Neural progenitor cell (in vitro differentiated cells): ENCODE measurements at regions not wholly inside any gene's neighbourhood (a gene's known extent, or its start where the extent isn't known, plus 50 kb on each side); places are given as distances from the start of the nearest gene placed in this dataset.
A peak's percentile ranks its signal among the peaks of the same experiment; 100 is the strongest.

ENCODE experiments used
- DNase-seq: peaks from one replicate; pipeline ENCODE4 v3.0.0-alpha.2; 2016; ENCODE audit warnings: low spot score
- H2AFZ ChIP-seq: fragments of 200-600 bp; sonication (generic); replicated peaks from 2 replicates; pipeline ENCODE4 v1.6.1; 2016; ENCODE audit warnings: antibody characterized with exemption
- H3F3A ChIP-seq: fragments of 200-600 bp; sonication (generic); 2 replicates; pipeline ENCODE4 v1.6.1; 2016; ENCODE audit warnings: antibody characterized with exemption, low read depth
- H3K27ac ChIP-seq: fragments of 200-600 bp; sonication (generic); 2 replicates; pipeline ENCODE4 v1.5.1; 2016; ENCODE audit warnings: mild to moderate bottlenecking
- H3K27me3 ChIP-seq: fragments of 200-600 bp; sonication (generic); 2 replicates; pipeline ENCODE4 v1.6.1; 2016; ENCODE audit warnings: mild to moderate bottlenecking, moderate library complexity
- H3K36me3 ChIP-seq: fragments of 200-600 bp; sonication (generic); 2 replicates; pipeline ENCODE4 v1.5.1; 2016
- H3K4me1 ChIP-seq: fragments of 200-600 bp; sonication (generic); 2 replicates; pipeline ENCODE4 v1.6.1; 2016; ENCODE audit warnings: mixed run types
- H3K4me2 ChIP-seq: fragments of 200-600 bp; sonication (generic); 2 replicates; pipeline ENCODE4 v1.6.1; 2016
- H3K4me3 ChIP-seq: fragments of 200-600 bp; sonication (generic); 2 replicates; pipeline ENCODE4 v1.5.1; 2016
- H3K79me2 ChIP-seq: fragments of 200-600 bp; sonication (generic); 2 replicates; pipeline ENCODE4 v1.6.1; 2016; ENCODE audit warnings: low read depth
- H3K9ac ChIP-seq: fragments of 200-600 bp; sonication (generic); 2 replicates; pipeline ENCODE4 v1.6.1; 2016
- H3K9me3 ChIP-seq: fragments of 200-600 bp; sonication (generic); 2 replicates; pipeline ENCODE4 v1.5.1; 2016; ENCODE audit warnings: low read depth
- H4K20me1 ChIP-seq: fragments of 200-600 bp; sonication (generic); 2 replicates; pipeline ENCODE4 v1.6.1; 2016; ENCODE audit warnings: low read depth
- H3K27ac Mint-ChIP-seq: 3 replicates; pipeline ENCODE4 v1.8.0; 2021; ENCODE audit warnings: mixed read lengths
- H3K27me3 Mint-ChIP-seq: 2 replicates; pipeline ENCODE4 v1.8.0; 2022; ENCODE audit warnings: low read depth, mild to moderate bottlenecking, inconsistent platforms, moderate library complexity, mixed read lengths; ENCODE audit not compliant: insufficient read depth
- H3K36me3 Mint-ChIP-seq: 3 replicates; pipeline ENCODE4 v1.8.0; 2021; ENCODE audit warnings: mixed read lengths
- H3K4me1 Mint-ChIP-seq: 3 replicates; pipeline ENCODE4 v1.8.0; 2021; ENCODE audit warnings: mixed read lengths
- H3K4me3 Mint-ChIP-seq: 3 replicates; pipeline ENCODE4 v1.8.0; 2021; ENCODE audit warnings: mild to moderate bottlenecking, moderate library complexity, mixed read lengths
- H3K9me3 Mint-ChIP-seq: 3 replicates; pipeline ENCODE4 v1.8.0; 2020; ENCODE audit warnings: mixed read lengths
- EZH2 ChIP-seq: fragments of 200-600 bp; sonication (generic); IDR thresholded peaks from 2 replicates; pipeline ENCODE4 v1.6.1; 2017; ENCODE audit warnings: antibody characterized with exemption, mild to moderate bottlenecking, moderate library complexity
- EZH2phosphoT487 ChIP-seq: fragments of 200-600 bp; sonication (generic); IDR thresholded peaks from 2 replicates; pipeline ENCODE4 v1.6.1; 2017; ENCODE audit warnings: antibody characterized with exemption
- TF ChIP-seq, protein P1 (sequence below): fragments of 200-600 bp; sonication (generic); IDR thresholded peaks from 2 replicates; pipeline ENCODE4 v1.5.1; 2017; ENCODE audit warnings: antibody characterized with exemption, mild to moderate bottlenecking

DNA sequence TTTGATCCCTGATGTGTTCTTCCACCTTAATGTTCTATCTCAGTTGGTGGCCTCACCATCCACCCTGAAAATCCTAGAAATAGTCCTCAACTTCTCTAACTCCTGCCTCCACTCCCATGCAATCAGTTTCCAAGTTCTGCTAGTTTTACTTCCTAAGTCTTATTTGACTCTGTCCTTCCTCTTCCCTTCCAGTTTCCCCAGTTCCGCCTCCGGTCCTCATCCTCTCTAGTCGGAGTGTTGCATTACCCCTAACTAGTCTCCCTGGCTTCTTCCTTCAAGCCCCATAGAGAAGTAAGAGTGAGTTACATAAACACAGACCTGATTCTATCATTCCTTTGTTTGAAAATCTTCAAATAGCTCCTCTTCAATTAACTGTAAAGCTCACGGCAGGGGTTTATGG, 236.5 kb downstream of the GXYLT1 start:
- H3F3A ChIP-seq, result no peaks in the 10 kb centered on the region
- Mint-ChIP-seq H3K9me3 (peaks cover 4% of the 10 kb centered on the region), H3K4me1 (no peaks in the 10 kb centered on the region), H3K4me3 (no peak overlapping the region), H3K27me3 (peaks cover 2% of the 10 kb centered on the region), H3K27ac (no peak overlapping the region), H3K36me3 (no peaks in the 10 kb centered on the region)
- H3K9me3 ChIP-seq, result no peaks in the 10 kb centered on the region
- H4K20me1 ChIP-seq, result no peaks in the 10 kb centered on the region
- no peaks in the 10 kb centered on the region for H3K4me1 ChIP-seq
- H3K9ac ChIP-seq, result no peak overlapping the region
- TF ChIP-seq EZH2 (no peak), EZH2phosphoT487 (no peak)
- TF ChIP-seq, protein P1, sequence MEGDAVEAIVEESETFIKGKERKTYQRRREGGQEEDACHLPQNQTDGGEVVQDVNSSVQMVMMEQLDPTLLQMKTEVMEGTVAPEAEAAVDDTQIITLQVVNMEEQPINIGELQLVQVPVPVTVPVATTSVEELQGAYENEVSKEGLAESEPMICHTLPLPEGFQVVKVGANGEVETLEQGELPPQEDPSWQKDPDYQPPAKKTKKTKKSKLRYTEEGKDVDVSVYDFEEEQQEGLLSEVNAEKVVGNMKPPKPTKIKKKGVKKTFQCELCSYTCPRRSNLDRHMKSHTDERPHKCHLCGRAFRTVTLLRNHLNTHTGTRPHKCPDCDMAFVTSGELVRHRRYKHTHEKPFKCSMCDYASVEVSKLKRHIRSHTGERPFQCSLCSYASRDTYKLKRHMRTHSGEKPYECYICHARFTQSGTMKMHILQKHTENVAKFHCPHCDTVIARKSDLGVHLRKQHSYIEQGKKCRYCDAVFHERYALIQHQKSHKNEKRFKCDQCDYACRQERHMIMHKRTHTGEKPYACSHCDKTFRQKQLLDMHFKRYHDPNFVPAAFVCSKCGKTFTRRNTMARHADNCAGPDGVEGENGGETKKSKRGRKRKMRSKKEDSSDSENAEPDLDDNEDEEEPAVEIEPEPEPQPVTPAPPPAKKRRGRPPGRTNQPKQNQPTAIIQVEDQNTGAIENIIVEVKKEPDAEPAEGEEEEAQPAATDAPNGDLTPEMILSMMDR, result no peak
- DNase-seq, result no peak
- H3K4me3 ChIP-seq, result no peak overlapping the region
- no peaks in the 10 kb centered on the region for H3K27me3 ChIP-seq
- no peak overlapping the region for H3K27ac ChIP-seq
- H3K36me3 ChIP-seq, result no peaks in the 10 kb centered on the region
- no peak overlapping the region for H2AFZ ChIP-seq
- no peak overlapping the region for H3K4me2 ChIP-seq
- H3K79me2 ChIP-seq, result no peaks in the 10 kb centered on the region

DNA sequence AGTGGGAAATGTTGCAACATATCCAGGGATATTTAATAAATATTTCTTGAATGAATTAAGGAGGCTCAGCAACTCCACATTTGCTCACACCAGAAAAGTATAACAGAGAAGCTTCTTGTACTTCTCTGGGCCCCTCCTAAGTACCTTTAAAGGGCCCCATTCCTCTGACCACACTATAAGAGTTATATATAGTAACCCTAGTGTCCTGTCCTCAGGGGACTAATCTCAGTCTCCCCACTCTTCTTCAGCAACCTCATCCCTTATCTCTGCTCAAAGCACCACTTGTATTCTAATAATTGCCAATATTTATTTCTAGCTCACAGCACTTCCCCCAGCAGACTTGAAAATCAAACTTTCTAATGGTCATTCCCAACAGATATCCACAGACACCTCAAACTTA, 237.1 kb downstream of the GXYLT1 start:
- Mint-ChIP-seq H3K4me1 (no peaks in the 10 kb centered on the region), H3K36me3 (no peaks in the 10 kb centered on the region), H3K9me3 (peaks cover 4% of the 10 kb centered on the region), H3K27me3 (peaks cover 2% of the 10 kb centered on the region), H3K4me3 (no peak overlapping the region), H3K27ac (no peak overlapping the region)
- Histone ChIP-seq H3K27me3 (no peaks in the 10 kb centered on the region), H3K4me3 (no peak overlapping the region), H2AFZ (no peak overlapping the region), H3K79me2 (no peaks in the 10 kb centered on the region), H3K4me2 (no peak overlapping the region), H4K20me1 (no peaks in the 10 kb centered on the region), H3F3A (no peaks in the 10 kb centered on the region), H3K9ac (no peak overlapping the region), H3K27ac (no peak overlapping the region), H3K36me3 (no peaks in the 10 kb centered on the region), H3K9me3 (no peaks in the 10 kb centered on the region), H3K4me1 (no peaks in the 10 kb centered on the region)
- TF ChIP-seq EZH2, result no peak
- TF ChIP-seq EZH2phosphoT487, result no peak
- TF ChIP-seq, protein P1, result no peak
- DNase-seq, result no peak

DNA sequence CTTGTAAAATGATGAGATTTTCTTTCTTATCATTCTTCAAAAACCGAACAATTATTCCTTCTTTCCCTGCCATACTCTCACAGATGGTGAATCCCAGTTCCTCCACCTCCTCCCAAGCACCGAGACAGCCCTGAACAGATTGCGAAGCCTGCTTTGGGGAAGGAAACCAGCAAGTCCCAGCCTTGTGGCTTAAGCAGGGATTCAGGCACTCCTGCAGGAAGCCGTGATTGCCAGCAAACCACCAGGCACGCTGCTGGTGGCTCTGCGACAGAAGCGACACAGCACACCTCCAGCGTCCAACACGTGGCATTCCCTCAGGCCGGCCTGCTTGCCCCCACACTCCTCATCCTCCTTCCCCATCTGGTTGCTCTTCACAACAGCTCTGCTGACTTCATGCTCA, 237.7 kb downstream of the GXYLT1 start:
- Histone ChIP-seq H3K4me3 (no peak overlapping the region), H4K20me1 (no peaks in the 10 kb centered on the region), H3F3A (no peaks in the 10 kb centered on the region), H3K36me3 (no peaks in the 10 kb centered on the region), H3K79me2 (no peaks in the 10 kb centered on the region), H3K9me3 (no peaks in the 10 kb centered on the region), H2AFZ (peak overlapping the region; percentile 36), H3K27me3 (no peaks in the 10 kb centered on the region), H3K4me1 (no peaks in the 10 kb centered on the region), H3K4me2 (no peak overlapping the region), H3K9ac (no peak overlapping the region), H3K27ac (no peak overlapping the region)
- TF ChIP-seq EZH2 (no peak), EZH2phosphoT487 (no peak)
- TF ChIP-seq, protein P1, result no peak
- H3K9me3 Mint-ChIP-seq, result peaks cover 5% of the 10 kb centered on the region
- no peak overlapping the region for H3K27ac Mint-ChIP-seq
- peak; percentile 5 for DNase-seq
- H3K27me3 Mint-ChIP-seq, result peaks cover 2% of the 10 kb centered on the region
- H3K4me1 Mint-ChIP-seq, result no peaks in the 10 kb centered on the region
- no peaks in the 10 kb centered on the region for H3K36me3 Mint-ChIP-seq
- H3K4me3 Mint-ChIP-seq, result no peak overlapping the region
